Endothelial cell of umbilical vein (primary cell): ENCODE measurements at regions not wholly inside any gene's neighbourhood (a gene's known extent, or its start where the extent isn't known, plus 50 kb on each side); places are given as distances from the start of the nearest gene placed in this dataset.

ENCODE experiments used
- BruUV-seq: library from RNA; stranded (reverse); fragments of 400-500 nt; replicated peaks from 2 replicates; lab custom pipeline; 2021; lab: Mats Ljungman, UMichigan
- CTCF ChIA-PET: fragments of 300-600, 350-600 bp; sonication (Branson Sonifier 250); formaldehyde crosslinking; loops from one replicate; lab custom pipeline; 2021; ENCODE audit warnings: antibody characterized with exemption, inconsistent platforms; lab: Charles Lee
- POLR2A ChIA-PET: fragments of 300-600, 350-600 bp; sonication (Branson Sonifier 250); formaldehyde crosslinking; loops from one replicate; lab custom pipeline; 2021; ENCODE audit warnings: antibody characterized with exemption, inconsistent platforms; lab: Charles Lee
- DNase-seq: peaks from one replicate; pipeline ENCODE4 v3.0.0-alpha.2; 2011; ENCODE audit warnings: low read depth, low spot score
- FAIRE-seq: peaks from 2 replicates; lab custom pipeline; 2011; peaks lifted over from hg19 to GRCh38; lab: Jason Lieb, UNC
- H2AFZ ChIP-seq: 2 replicates; pipeline ENCODE4 v1.6.0; 2012; ENCODE audit warnings: low read depth, low read length, control low read depth, inconsistent platforms
- H3K27ac ChIP-seq: 2 replicates; pipeline ENCODE4 v1.5.1; 2011; ENCODE audit warnings: low read depth, mild to moderate bottlenecking, control low read depth, low read length, moderate library complexity; ENCODE audit not compliant: insufficient read depth
- H3K27me3 ChIP-seq, 2 experiments: 2 replicates each; pipeline versions ENCODE4 v1.6.0 to v1.6.1; 2011; ENCODE audit warnings: low read length in 2 of 2, mixed read lengths in 1 of 2; ENCODE audit not compliant: control insufficient read depth in 2 of 2, insufficient read depth in 2 of 2
- H3K36me3 ChIP-seq, 2 experiments: 2 replicates in 1 of 2; 3 replicates in 1 of 2; pipeline ENCODE4 v1.5.1; 2011; ENCODE audit warnings: low read length in 2 of 2, mild to moderate bottlenecking in 1 of 2, moderate library complexity in 1 of 2; ENCODE audit not compliant: control insufficient read depth in 2 of 2, insufficient read depth in 2 of 2; ENCODE audit errors: extremely low read depth in 1 of 2
- H3K4me1 ChIP-seq: 3 replicates; pipeline ENCODE4 v1.5.1; 2011; ENCODE audit warnings: mild to moderate bottlenecking, low read length; ENCODE audit not compliant: control insufficient read depth, insufficient read depth; ENCODE audit errors: extremely low read depth
- H3K4me2 ChIP-seq: 2 replicates; pipeline ENCODE4 v1.6.1; 2011; ENCODE audit warnings: low read length, control low read depth, mixed read lengths; ENCODE audit not compliant: insufficient read depth
- H3K4me3 ChIP-seq, 3 experiments: fragments of 200-600 bp in 1 of 3; sonication (generic), shearing (Covaris generic) in 1 of 3; replicated peaks in 1 of 3; 2 replicates each; pipeline ENCODE4 v1.5.1; 2011 to 2016; ENCODE audit warnings: control low read depth in 3 of 3, low read length in 3 of 3, mild to moderate bottlenecking in 2 of 3, inconsistent platforms in 1 of 3, low read depth in 1 of 3, moderate library complexity in 1 of 3; ENCODE audit not compliant: insufficient read depth in 1 of 3
- H3K79me2 ChIP-seq: 2 replicates; pipeline ENCODE4 v1.6.0; 2012; ENCODE audit warnings: low read length, inconsistent platforms; ENCODE audit not compliant: control insufficient read depth, insufficient read depth
- H3K9ac ChIP-seq: replicated peaks from 2 replicates; pipeline ENCODE3; 2011; ENCODE audit warnings: low read length, control low read depth; ENCODE audit not compliant: insufficient read depth; ENCODE audit errors: extremely low read depth
- H3K9me1 ChIP-seq: replicated peaks from 3 replicates; pipeline ENCODE4 v1.6.0; 2011; ENCODE audit warnings: mild to moderate bottlenecking, low read length; ENCODE audit not compliant: control insufficient read depth, insufficient read depth; ENCODE audit errors: extremely low read depth
- H3K9me3 ChIP-seq: replicated peaks from 2 replicates; pipeline ENCODE4 v1.5.1; 2012; ENCODE audit warnings: low read length, inconsistent platforms; ENCODE audit not compliant: control insufficient read depth, insufficient read depth
- H4K20me1 ChIP-seq: replicated peaks from 2 replicates; pipeline ENCODE3; 2011; ENCODE audit warnings: mild to moderate bottlenecking, low read length; ENCODE audit not compliant: control insufficient read depth, insufficient read depth; ENCODE audit errors: extremely low read depth
- CTCF ChIP-seq, 2 donors: IDR thresholded peaks; 1 replicate in 1 of 2; 2 replicates in 1 of 2; pipeline ENCODE4 v1.5.1; 2011; ENCODE audit warnings: low read length in 2 of 2, mild to moderate bottlenecking in 2 of 2, moderate library complexity in 2 of 2, control low read depth in 1 of 2, inconsistent platforms in 1 of 2, low read depth in 1 of 2; ENCODE audit not compliant: insufficient read depth in 1 of 2; ENCODE audit errors: extremely low read depth in 1 of 2
- EZH2 ChIP-seq: IDR thresholded peaks from 2 replicates; pipeline ENCODE4 v1.6.1; 2012; ENCODE audit warnings: borderline replicate concordance, low read depth, mild to moderate bottlenecking, moderate library complexity, low read length, inconsistent platforms; ENCODE audit not compliant: severe bottlenecking
- FOS ChIP-seq: IDR thresholded peaks from 2 replicates; pipeline ENCODE4 v1.6.1; 2011; ENCODE audit warnings: mild to moderate bottlenecking, low read length, moderate library complexity, borderline replicate concordance; ENCODE audit not compliant: insufficient read depth
- GATA2 ChIP-seq: IDR thresholded peaks from 2 replicates; pipeline ENCODE4 v1.7.0; 2011; ENCODE audit warnings: low read depth, mild to moderate bottlenecking, moderate library complexity, mixed read lengths, low read length; ENCODE audit not compliant: insufficient read length, insufficient read depth
- JUN ChIP-seq: IDR thresholded peaks from 2 replicates; pipeline ENCODE4 v1.6.1; 2011; ENCODE audit warnings: borderline replicate concordance, low read depth; ENCODE audit not compliant: insufficient read length, insufficient read depth
- MAX ChIP-seq: IDR thresholded peaks from 2 replicates; pipeline ENCODE4 v1.6.1; 2011; ENCODE audit not compliant: insufficient read depth, insufficient read length
- MYC ChIP-seq: IDR thresholded peaks from one replicate; pipeline ENCODE4 v1.6.1; 2011; ENCODE audit warnings: mild to moderate bottlenecking, low read depth, low read length
- POLR2A ChIP-seq: IDR thresholded peaks from 2 replicates; pipeline ENCODE4 v1.6.1; 2012; ENCODE audit warnings: low read depth, mild to moderate bottlenecking, control low read depth, low read length
- POLR2AphosphoS5 ChIP-seq: IDR thresholded peaks from 2 replicates; pipeline ENCODE4 v1.6.1; 2012; ENCODE audit warnings: low read depth, mild to moderate bottlenecking, control low read depth, low read length, moderate library complexity; ENCODE audit not compliant: insufficient read depth
- dilution Hi-C: fragments of 300-500 bp; cut with MboI; formaldehyde crosslinking; loops from one replicate; pipeline ENCODE4 v1.15.0; 2019; ENCODE audit warnings: low sequenced_read_pairs; ENCODE audit not compliant: extremely low pct_ligation_motif_present
- intact Hi-C: fragments of 100-400 bp; cut with micrococcal nuclease; formaldehyde crosslinking; loops from one replicate; pipeline ENCODE4 v1.10.0; 2022

- DNase-seq (no peak), FAIRE-seq (no peak)
- Histone ChIP-seq H3K9ac (no peak overlapping the region), H3K27me3 (peaks cover 0 to 3% of the 10 kb centered on the region in 2 experiments), H3K4me3 (no peak overlapping the region), H3K4me1 (no peaks in the 10 kb centered on the region), H4K20me1 (no peaks in the 10 kb centered on the region), H3K27ac (no peak overlapping the region), H3K4me2 (no peak overlapping the region), H3K9me1 (no peaks in the 10 kb centered on the region), H3K36me3 (no peaks in the 10 kb centered on the region), H2AFZ (no peak overlapping the region), H3K9me3 (no peaks in the 10 kb centered on the region), H3K79me2 (no peaks in the 10 kb centered on the region)
- TF ChIP-seq CTCF (IDR thresholded peaks at IDR 0.05; ENCODE audit: extremely low read depth in 1 of 2, insufficient read depth in 1 of 2, low read depth in 1 of 2, low read length in 2 of 2) (no peak), MYC (no peak), JUN (no peak), FOS (no peak), POLR2AphosphoS5 (no peak), MAX (no peak), EZH2 (no peak), GATA2 (no peak), POLR2A (no peak)
- CTCF ChIA-PET: no interaction called here
- intact Hi-C loops: no loop called here
- BruUV-seq: no TSS peak
- dilution Hi-C loops: no loop called here
- POLR2A ChIA-PET: no interaction called here
Observed at GRCh38 chr13:73580513-73581267, 521.9 kb downstream of the KLF5 start.
